ENCODE measurements at regions not wholly inside any gene's neighbourhood (a gene's known extent, or its start where the extent isn't known, plus 50 kb on each side); places are given as distances from the start of the nearest gene placed in this dataset.

- no peak overlapping the region for H3K27ac ChIP-seq (ENCODE audit: low read depth, low read length)
- no peak overlapping the region for H3K9ac ChIP-seq (ENCODE audit: low read length)
- peaks cover 9% of the 10 kb centered on the region; the same call in 1 of the 2 replicates for H3K4me1 ChIP-seq (ENCODE audit: control insufficient read depth, insufficient read depth, low read length)
- H3K36me3 ChIP-seq (ENCODE audit: control insufficient read depth, insufficient read depth, low read length): no peaks in the 10 kb centered on the region
- no peaks in the 10 kb centered on the region for H3K27me3 ChIP-seq (ENCODE audit: control insufficient read depth, insufficient read depth, low read length)
- H3K4me3 ChIP-seq (ENCODE audit: low read depth, low read length): no peak overlapping the region
- H3K9me3 ChIP-seq (ENCODE audit: control insufficient read depth, insufficient read depth, low read depth, low read length): peaks cover 4% of the 10 kb centered on the region; the same call in 1 of the 2 replicates
These were observed 309.9 kb upstream of the EMCN start for GRCh38 chr4:100827756-100828155.

GRCh38 chr4:100826808-100827548, 309.2 kb upstream of the EMCN start:
- no peaks in the 10 kb centered on the region for H3K36me3 ChIP-seq (ENCODE audit: control insufficient read depth, insufficient read depth, low read length)
- no peak overlapping the region for H3K9ac ChIP-seq (ENCODE audit: low read length)
- peaks cover 9% of the 10 kb centered on the region; the same call in 1 of the 2 replicates for H3K4me1 ChIP-seq (ENCODE audit: control insufficient read depth, insufficient read depth, low read length)
- no peak overlapping the region for H3K27ac ChIP-seq (ENCODE audit: low read depth, low read length)
- H3K9me3 ChIP-seq (ENCODE audit: control insufficient read depth, insufficient read depth, low read depth, low read length): peaks cover 4% of the 10 kb centered on the region; the same call in 1 of the 2 replicates
- H3K27me3 ChIP-seq (ENCODE audit: control insufficient read depth, insufficient read depth, low read length): no peaks in the 10 kb centered on the region
- H3K4me3 ChIP-seq (ENCODE audit: low read depth, low read length): no peak overlapping the region

GRCh38 chr4:100826067-100826466, 308.2 kb upstream of the EMCN start:
- H3K27ac ChIP-seq (ENCODE audit: low read depth, low read length): no peak overlapping the region

GRCh38 chr4:100823993-100824323, 306.1 kb upstream of the EMCN start:
- no peaks in the 10 kb centered on the region for H3K36me3 ChIP-seq (ENCODE audit: control insufficient read depth, insufficient read depth, low read length)
- peaks cover 9% of the 10 kb centered on the region; the same call in 1 of the 2 replicates for H3K4me1 ChIP-seq (ENCODE audit: control insufficient read depth, insufficient read depth, low read length)
- no peak overlapping the region for H3K27ac ChIP-seq (ENCODE audit: low read depth, low read length)

More at GRCh38 chr4:100826067-100826466, 308.2 kb upstream of the EMCN start:
- Histone ChIP-seq H3K4me1 (ENCODE audit: control insufficient read depth, insufficient read depth, low read length) (peaks cover 9% of the 10 kb centered on the region; the same call in 1 of the 2 replicates), H3K4me3 (ENCODE audit: low read depth, low read length) (no peak overlapping the region), H3K27me3 (ENCODE audit: control insufficient read depth, insufficient read depth, low read length) (no peaks in the 10 kb centered on the region), H3K9ac (ENCODE audit: low read length) (no peak overlapping the region), H3K9me3 (ENCODE audit: control insufficient read depth, insufficient read depth, low read depth, low read length) (peaks cover 4% of the 10 kb centered on the region; the same call in 1 of the 2 replicates), H3K36me3 (ENCODE audit: control insufficient read depth, insufficient read depth, low read length) (no peaks in the 10 kb centered on the region)

GRCh38 chr4:100823066-100823992, 305.5 kb upstream of the EMCN start:
- H3K36me3 ChIP-seq (ENCODE audit: control insufficient read depth, insufficient read depth, low read length): no peaks in the 10 kb centered on the region
- H3K4me1 ChIP-seq (ENCODE audit: control insufficient read depth, insufficient read depth, low read length): peaks cover 9% of the 10 kb centered on the region; the same call in 1 of the 2 replicates
- no peak overlapping the region for H3K9ac ChIP-seq (ENCODE audit: low read length)
- H3K27ac ChIP-seq (ENCODE audit: low read depth, low read length): no peak overlapping the region
- H3K27me3 ChIP-seq (ENCODE audit: control insufficient read depth, insufficient read depth, low read length): no peaks in the 10 kb centered on the region
- no peaks in the 10 kb centered on the region for H3K9me3 ChIP-seq (ENCODE audit: control insufficient read depth, insufficient read depth, low read depth, low read length)
- H3K4me3 ChIP-seq (ENCODE audit: low read depth, low read length): no peak overlapping the region

More at GRCh38 chr4:100823993-100824323, 306.1 kb upstream of the EMCN start:
- Histone ChIP-seq H3K9me3 (ENCODE audit: control insufficient read depth, insufficient read depth, low read depth, low read length) (no peaks in the 10 kb centered on the region; the same call in 1 of the 2 replicates), H3K4me3 (ENCODE audit: low read depth, low read length) (no peak overlapping the region), H3K27me3 (ENCODE audit: control insufficient read depth, insufficient read depth, low read length) (no peaks in the 10 kb centered on the region), H3K9ac (ENCODE audit: low read length) (no peak overlapping the region)

GRCh38 chr4:100820249-100820648, 302.4 kb upstream of the EMCN start:
- Histone ChIP-seq H3K27ac (ENCODE audit: low read depth, low read length) (no peak overlapping the region), H3K9ac (ENCODE audit: low read length) (no peak overlapping the region), H3K4me1 (ENCODE audit: control insufficient read depth, insufficient read depth, low read length) (peaks cover 9% of the 10 kb centered on the region; the same call in 1 of the 2 replicates), H3K36me3 (ENCODE audit: control insufficient read depth, insufficient read depth, low read length) (no peaks in the 10 kb centered on the region), H3K27me3 (ENCODE audit: control insufficient read depth, insufficient read depth, low read length) (no peaks in the 10 kb centered on the region), H3K9me3 (ENCODE audit: control insufficient read depth, insufficient read depth, low read depth, low read length) (no peaks in the 10 kb centered on the region), H3K4me3 (ENCODE audit: low read depth, low read length) (no peak overlapping the region)

- Histone ChIP-seq H3K4me3 (ENCODE audit: low read depth, low read length) (no peak overlapping the region), H3K27ac (ENCODE audit: low read depth, low read length) (no peak overlapping the region)
These were observed 301.7 kb upstream of the EMCN start for GRCh38 chr4:100819505-100819904.

GRCh38 chr4:100816436-100817045, 298.7 kb upstream of the EMCN start:
- Histone ChIP-seq H3K27ac (ENCODE audit: low read depth, low read length) (no peak overlapping the region), H3K36me3 (ENCODE audit: control insufficient read depth, insufficient read depth, low read length) (no peaks in the 10 kb centered on the region), H3K4me1 (ENCODE audit: control insufficient read depth, insufficient read depth, low read length) (no peaks in the 10 kb centered on the region), H3K4me3 (ENCODE audit: low read depth, low read length) (no peak overlapping the region), H3K9ac (ENCODE audit: low read length) (no peak overlapping the region), H3K27me3 (ENCODE audit: control insufficient read depth, insufficient read depth, low read length) (no peaks in the 10 kb centered on the region), H3K9me3 (ENCODE audit: control insufficient read depth, insufficient read depth, low read depth, low read length) (no peaks in the 10 kb centered on the region)

More at GRCh38 chr4:100819505-100819904, 301.7 kb upstream of the EMCN start:
- Histone ChIP-seq H3K9ac (ENCODE audit: low read length) (no peak overlapping the region), H3K9me3 (ENCODE audit: control insufficient read depth, insufficient read depth, low read depth, low read length) (no peaks in the 10 kb centered on the region), H3K4me1 (ENCODE audit: control insufficient read depth, insufficient read depth, low read length) (peaks cover 9% of the 10 kb centered on the region; the same call in 1 of the 2 replicates), H3K36me3 (ENCODE audit: control insufficient read depth, insufficient read depth, low read length) (no peaks in the 10 kb centered on the region), H3K27me3 (ENCODE audit: control insufficient read depth, insufficient read depth, low read length) (no peaks in the 10 kb centered on the region)

GRCh38 chr4:100811046-100811445, 293.2 kb upstream of the EMCN start:
- H3K27me3 ChIP-seq (ENCODE audit: control insufficient read depth, insufficient read depth, low read length): no peaks in the 10 kb centered on the region
- no peak overlapping the region for H3K27ac ChIP-seq (ENCODE audit: low read depth, low read length)
- no peaks in the 10 kb centered on the region for H3K9me3 ChIP-seq (ENCODE audit: control insufficient read depth, insufficient read depth, low read depth, low read length)
- no peak overlapping the region for H3K9ac ChIP-seq (ENCODE audit: low read length)
- no peak overlapping the region for H3K4me3 ChIP-seq (ENCODE audit: low read depth, low read length)
- peaks cover 3% of the 10 kb centered on the region; the same call in 1 of the 2 replicates for H3K4me1 ChIP-seq (ENCODE audit: control insufficient read depth, insufficient read depth, low read length)
- H3K36me3 ChIP-seq (ENCODE audit: control insufficient read depth, insufficient read depth, low read length): no peaks in the 10 kb centered on the region

- no peaks in the 10 kb centered on the region for H3K27me3 ChIP-seq (ENCODE audit: control insufficient read depth, insufficient read depth, low read length)
- no peaks in the 10 kb centered on the region for H3K9me3 ChIP-seq (ENCODE audit: control insufficient read depth, insufficient read depth, low read depth, low read length)
- H3K9ac ChIP-seq (ENCODE audit: low read length): no peak overlapping the region
- H3K27ac ChIP-seq (ENCODE audit: low read depth, low read length): no peak overlapping the region
- peaks cover 8% of the 10 kb centered on the region; the same call in 1 of the 2 replicates for H3K4me1 ChIP-seq (ENCODE audit: control insufficient read depth, insufficient read depth, low read length)
- no peaks in the 10 kb centered on the region for H3K36me3 ChIP-seq (ENCODE audit: control insufficient read depth, insufficient read depth, low read length)
- no peak overlapping the region for H3K4me3 ChIP-seq (ENCODE audit: low read depth, low read length)
These were observed 291.7 kb upstream of the EMCN start for GRCh38 chr4:100809506-100809905.
